ENCODE measurements at regions not wholly inside any gene's neighbourhood (a gene's known extent, or its start where the extent isn't known, plus 50 kb on each side); places are given as distances from the start of the nearest gene placed in this dataset.

- Mint-ChIP-seq H3K27ac (ENCODE audit: unreplicated experiment) (no peak overlapping the region), H3K4me3 (no peak overlapping the region), H3K27me3 (ENCODE audit: low read depth) (no peaks in the 10 kb centered on the region), H3K4me1 (no peaks in the 10 kb centered on the region), H3K36me3 (ENCODE audit: low read depth) (no peaks in the 10 kb centered on the region), H3K9me3 (peaks cover 23% of the 10 kb centered on the region)
- no peak for DNase-seq (ENCODE audit: low read depth, low spot score)
- no peak for TF ChIP-seq CTCF (conservative IDR thresholded peaks at IDR 0.05)
Measured at GRCh38 chr1:71345491-71345890, 264.7 kb upstream of the ZRANB2 start.

- peaks cover 2% of the 10 kb centered on the region for H3K36me3 Mint-ChIP-seq (ENCODE audit: low read depth)
- no peak overlapping the region for H3K4me3 Mint-ChIP-seq
- H3K27ac Mint-ChIP-seq (ENCODE audit: unreplicated experiment), result no peak overlapping the region
- H3K27me3 Mint-ChIP-seq (ENCODE audit: low read depth), result no peaks in the 10 kb centered on the region
- H3K9me3 Mint-ChIP-seq, result peaks cover 25% of the 10 kb centered on the region
- TF ChIP-seq CTCF (conservative IDR thresholded peaks at IDR 0.05), result peak; percentile 27
- H3K4me1 Mint-ChIP-seq, result no peaks in the 10 kb centered on the region
- no peak for DNase-seq (ENCODE audit: low read depth, low spot score)
Measured at GRCh38 chr1:71343686-71344416, 263.0 kb upstream of the ZRANB2 start.

- H3K27ac Mint-ChIP-seq (ENCODE audit: unreplicated experiment), result no peak overlapping the region
- DNase-seq (ENCODE audit: low read depth, low spot score), result no peak
- TF ChIP-seq CTCF (conservative IDR thresholded peaks at IDR 0.05), result no peak
- no peaks in the 10 kb centered on the region for H3K27me3 Mint-ChIP-seq (ENCODE audit: low read depth)
- H3K4me1 Mint-ChIP-seq, result no peaks in the 10 kb centered on the region
- H3K9me3 Mint-ChIP-seq, result peaks cover 22% of the 10 kb centered on the region
- H3K4me3 Mint-ChIP-seq, result no peak overlapping the region
- H3K36me3 Mint-ChIP-seq (ENCODE audit: low read depth), result peaks cover 2% of the 10 kb centered on the region
Measured at GRCh38 chr1:71339238-71339637, 258.4 kb upstream of the ZRANB2 start.

GRCh38 chr1:71330991-71331390 is 250.2 kb upstream of the ZRANB2 start:
- Mint-ChIP-seq H3K27ac (ENCODE audit: unreplicated experiment) (no peak overlapping the region), H3K9me3 (peaks cover 23% of the 10 kb centered on the region), H3K27me3 (ENCODE audit: low read depth) (no peaks in the 10 kb centered on the region), H3K36me3 (ENCODE audit: low read depth) (peaks cover 2% of the 10 kb centered on the region), H3K4me1 (peaks cover 6% of the 10 kb centered on the region), H3K4me3 (no peak overlapping the region)
- DNase-seq (ENCODE audit: low read depth, low spot score), result no peak
- no peak for TF ChIP-seq CTCF (conservative IDR thresholded peaks at IDR 0.05)

GRCh38 chr1:71324671-71325267 is 243.9 kb upstream of the ZRANB2 start:
- DNase-seq (ENCODE audit: low read depth, low spot score), result no peak
- no peak overlapping the region for H3K4me3 Mint-ChIP-seq
- no peaks in the 10 kb centered on the region for H3K4me1 Mint-ChIP-seq
- peaks cover 2% of the 10 kb centered on the region for H3K36me3 Mint-ChIP-seq (ENCODE audit: low read depth)
- H3K9me3 Mint-ChIP-seq, result peaks cover 19% of the 10 kb centered on the region
- no peak overlapping the region for H3K27ac Mint-ChIP-seq (ENCODE audit: unreplicated experiment)
- no peak for TF ChIP-seq CTCF (conservative IDR thresholded peaks at IDR 0.05)
- H3K27me3 Mint-ChIP-seq (ENCODE audit: low read depth), result peaks cover 2% of the 10 kb centered on the region
